Spleen (tissue), 11 donors: ENCODE measurements at regions not wholly inside any gene's neighbourhood (a gene's known extent, or its start where the extent isn't known, plus 50 kb on each side); places are given as distances from the start of the nearest gene placed in this dataset.
"Not testable (repeated sequence)": the region's sequence is repeated elsewhere in the genome, so short reads cannot be mapped to it uniquely, and the experiment has no call there.

ENCODE experiments used
- DNase-seq: peaks from one replicate; pipeline ENCODE4 v3.0.0-alpha.2; 2020
- H3K27ac ChIP-seq, 8 donors: fragments of 200-600 bp; sonication (generic) in 7 of 8; 1 replicate in 4 of 8; 2 replicates in 4 of 8; pipeline versions ENCODE4 v1.5.0 to v1.8.0; 2016 to 2021; ENCODE audit warnings: inconsistent platforms in 4 of 8, mild to moderate bottlenecking in 4 of 8, moderate library complexity in 1 of 8
- H3K27me3 ChIP-seq, 7 donors: fragments of 200-600 bp; sonication (generic) in 6 of 7; replicated peaks in 1 of 7; 1 replicate in 4 of 7; 2 replicates in 3 of 7; pipeline versions ENCODE4 v1.5.0 to v1.8.0; 2016 to 2021; ENCODE audit warnings: inconsistent platforms in 3 of 7, mild to moderate bottlenecking in 1 of 7
- H3K36me3 ChIP-seq, 6 donors: fragments of 200-600 bp; sonication (generic) in 5 of 6; 1 replicate in 4 of 6; 2 replicates in 2 of 6; pipeline versions ENCODE4 v1.5.0 to v1.8.0; 2016 to 2021; ENCODE audit warnings: inconsistent platforms in 2 of 6
- H3K4me1 ChIP-seq, 6 donors: fragments of 200-600 bp; sonication (generic) in 5 of 6; 1 replicate in 3 of 6; 2 replicates in 3 of 6; pipeline versions ENCODE4 v1.5.0 to v1.8.0; 2016 to 2021; ENCODE audit warnings: inconsistent platforms in 3 of 6
- H3K4me3 ChIP-seq, 8 donors: fragments of 200-600 bp; sonication (generic) in 7 of 8; 1 replicate in 4 of 8; 2 replicates in 4 of 8; pipeline versions ENCODE4 v1.5.0 to v1.8.0; 2016 to 2021; ENCODE audit warnings: inconsistent platforms in 4 of 8, mild to moderate bottlenecking in 4 of 8, moderate library complexity in 2 of 8
- H3K9me3 ChIP-seq, 8 donors: fragments of 200-600 bp; sonication (generic) in 7 of 8; 1 replicate in 4 of 8; 2 replicates in 4 of 8; pipeline versions ENCODE4 v1.5.0 to v1.8.0; 2016 to 2021; ENCODE audit warnings: inconsistent platforms in 4 of 8
- CTCF ChIP-seq, 11 experiments: fragments of 200-600 bp in 7 of 11; fragments of 450-650 bp in 4 of 11; sonication (generic) in 4 of 11; IDR thresholded peaks in 8 of 11; conservative IDR thresholded peaks in 3 of 11; 1 replicate in 7 of 11; 2 replicates in 4 of 11; pipeline versions ENCODE4 v1.4.0 to v1.8.0; 2016 to 2021; ENCODE audit warnings: antibody characterized with exemption in 11 of 11, inconsistent platforms in 4 of 11, mild to moderate bottlenecking in 1 of 11
- POLR2A ChIP-seq, 3 donors: fragments of 450-650 bp; IDR thresholded peaks; one replicate each; pipeline ENCODE4 v1.5.1; 2017; ENCODE audit warnings: antibody characterized with exemption in 3 of 3, mild to moderate bottlenecking in 1 of 3
- POLR2AphosphoS5 ChIP-seq, 3 donors: sonication (generic); formaldehyde crosslinking; IDR thresholded peaks; one replicate each; pipeline ENCODE4 v1.5.1; 2017; ENCODE audit warnings: antibody characterized with exemption in 3 of 3
- WGBS, 5 donors: extraction: QIAGEN DNeasy Blood & Tissue Kit in 3 of 5; methylation state at CpG; one replicate each; pipeline versions ENCODE4 v1.1.5 to v1.1.7; 2013 to 2018; 5-methylcytosine and 5-hydroxymethylcytosine counted together
- intact Hi-C: fragments of 100-400 bp; cut with DNase I; formaldehyde crosslinking; loops from one replicate; pipeline ENCODE4 v1.15.0; 2023; ENCODE audit warnings: low total_unique reads
- donor health status: healthy with polysubstance abuse.
- donor health status: DM: no; HTN: no; CAD: no; lungs with moderate emphysema.
- donor health status: DM: no; HTN: no; CAD: no.
- donor health status: Bipolar disorder and iron deficiency.
- donor health status: healthy.
- donor health status: DM: no; HTN: no; CAD: no.
- donor health status: DM: yes; HTN: yes; CAD: no.

DNA sequence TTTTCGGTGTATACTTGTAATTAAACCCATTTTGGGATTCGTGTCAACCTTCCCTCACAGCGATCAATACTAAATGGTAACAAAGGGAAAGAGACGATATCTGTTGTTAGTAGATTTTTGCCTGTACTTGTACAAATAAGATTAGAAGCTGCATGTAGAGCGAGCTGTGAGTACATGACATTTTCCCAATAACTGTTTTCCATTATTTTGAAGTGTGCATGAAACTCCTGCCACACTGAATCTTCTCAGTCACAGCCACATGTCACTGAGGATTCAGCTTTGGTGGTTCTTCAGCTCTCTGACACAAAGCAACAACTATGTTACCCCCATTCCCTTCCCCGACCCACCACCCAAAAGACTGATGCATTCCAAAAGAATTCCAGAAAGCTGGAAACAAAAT is 685.6 kb downstream of the EFNA5 start:
- Histone ChIP-seq H3K27ac (no peak overlapping the region), H3K36me3 (no peaks in the 10 kb centered on the region), H3K4me3 (no peak overlapping the region), H3K27me3 (no peaks in the 10 kb centered on the region), H3K4me1 (no peaks in the 10 kb centered on the region), H3K9me3 (no peaks in the 10 kb centered on the region)
- no peak for TF ChIP-seq CTCF (IDR thresholded peaks at IDR 0.05 in 8 of 11, conservative IDR thresholded peaks at IDR 0.05 in 3 of 11)
- no peak for TF ChIP-seq POLR2A (IDR thresholded peaks at IDR 0.05)
- TF ChIP-seq POLR2AphosphoS5 (IDR thresholded peaks at IDR 0.05): no peak
- no peak for DNase-seq
- WGBS, 5 donors: 68 to 91% (median 77%) methylated on average over 6 of the region's 6 CpGs
- intact Hi-C loops: no loop called here

DNA sequence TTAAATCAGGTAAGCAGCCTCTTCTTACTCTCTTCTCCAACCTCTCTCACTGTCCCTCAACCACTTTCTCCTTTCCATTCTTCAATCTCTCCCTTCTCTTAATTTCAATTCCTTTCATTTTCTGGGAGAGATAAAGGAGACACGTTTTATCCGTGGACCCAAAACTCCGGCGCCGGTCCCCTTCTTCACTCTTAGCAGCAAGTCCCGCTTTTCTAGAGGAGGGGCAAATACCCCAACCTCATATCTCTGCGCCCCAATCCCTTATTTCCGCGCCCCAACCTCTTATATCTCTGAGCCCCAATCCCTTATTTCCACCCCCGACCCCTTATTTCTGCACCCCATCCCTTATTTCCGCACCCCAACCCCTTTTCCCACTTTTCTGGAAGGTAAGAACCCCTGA is 691.6 kb downstream of the EFNA5 start:
- H3K4me3 ChIP-seq, H3K4me1 ChIP-seq, H3K9me3 ChIP-seq, H3K36me3 ChIP-seq, H3K27ac ChIP-seq, H3K27me3 ChIP-seq, intact Hi-C loops, DNase-seq: not testable (repeated sequence)
- WGBS, 5 donors: 74 to 94% (median 89%) methylated on average over 11 of the region's 11 CpGs

DNA sequence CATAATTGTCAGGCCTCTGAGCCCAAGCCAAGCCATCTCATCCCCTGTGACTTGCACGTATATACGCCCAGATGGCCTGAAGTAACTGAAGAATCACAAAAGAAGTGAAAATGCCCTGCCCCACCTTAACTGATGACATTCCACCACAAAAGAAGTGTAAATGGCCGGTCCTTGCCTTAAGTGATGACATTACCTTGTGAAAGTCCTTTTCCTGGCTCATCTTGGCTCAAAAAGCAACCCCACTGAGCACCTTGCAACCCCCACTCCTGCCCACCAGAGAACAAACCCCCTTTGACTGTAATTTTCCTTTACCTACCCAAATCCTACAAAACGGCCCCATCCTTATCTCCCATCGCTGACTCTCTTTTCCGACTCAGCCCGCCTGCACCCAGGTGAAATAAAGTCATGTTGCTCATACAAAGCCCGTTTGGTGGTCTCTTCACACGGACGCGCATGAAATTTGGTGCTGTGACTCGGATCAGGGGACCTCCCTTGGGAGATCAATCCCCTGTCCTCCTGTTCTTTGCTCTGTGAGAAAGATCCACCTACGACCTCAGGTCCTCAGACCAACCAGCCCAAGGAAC is 692.1 kb downstream of the EFNA5 start:
- H3K9me3 ChIP-seq, H3K4me3 ChIP-seq, intact Hi-C loops, H3K36me3 ChIP-seq, H3K27me3 ChIP-seq, H3K27ac ChIP-seq, DNase-seq, H3K4me1 ChIP-seq: not testable (repeated sequence)
- 71 to 91% (median 85%) methylated on average over 12 to 13 of the region's 13 CpGs for WGBS, 5 donors

- 54 to 91% (median 89%) methylated on average over 3 of the region's 3 CpGs for WGBS, 5 donors
- intact Hi-C loops: no loop called here
These were observed 694.4 kb downstream of the EFNA5 start for GRCh38 chr5:106976363-106976762.

GRCh38 chr5:106974272-106974671 is 696.5 kb downstream of the EFNA5 start:
- Histone ChIP-seq H3K36me3 (no peaks in the 10 kb centered on the region), H3K27ac (no peak overlapping the region), H3K4me1 (peaks cover 0 to 3% (median 0%) of the 10 kb centered on the region in 6 donors), H3K9me3 (no peaks in the 10 kb centered on the region), H3K4me3 (no peak overlapping the region), H3K27me3 (no peaks in the 10 kb centered on the region)
- no peak for DNase-seq
- intact Hi-C loops: no loop called here
- TF ChIP-seq POLR2A (IDR thresholded peaks at IDR 0.05): no peak
- no peak for TF ChIP-seq CTCF (IDR thresholded peaks at IDR 0.05 in 8 of 11, conservative IDR thresholded peaks at IDR 0.05 in 3 of 11)
- no peak for TF ChIP-seq POLR2AphosphoS5 (IDR thresholded peaks at IDR 0.05)
- 39 to 63% (median 53%) methylated on average over 2 of the region's 2 CpGs for WGBS, 5 donors

More at GRCh38 chr5:106976363-106976762, 694.4 kb downstream of the EFNA5 start:
- H3K36me3 ChIP-seq: no peaks in the 10 kb centered on the region
- no peak for TF ChIP-seq POLR2A (IDR thresholded peaks at IDR 0.05)
- no peak for TF ChIP-seq POLR2AphosphoS5 (IDR thresholded peaks at IDR 0.05)
- TF ChIP-seq CTCF (IDR thresholded peaks at IDR 0.05 in 8 of 11, conservative IDR thresholded peaks at IDR 0.05 in 3 of 11): no peak
- no peak for DNase-seq
- H3K27ac ChIP-seq: no peak overlapping the region
- no peaks in the 10 kb centered on the region for H3K27me3 ChIP-seq
- H3K4me1 ChIP-seq: peaks cover 0 to 3% (median 0%) of the 10 kb centered on the region in 6 donors
- no peak overlapping the region for H3K4me3 ChIP-seq
- H3K9me3 ChIP-seq: no peaks in the 10 kb centered on the region
